HG03457 (cell line): ENCODE measurements at regions not wholly inside any gene's neighbourhood (a gene's known extent, or its start where the extent isn't known, plus 50 kb on each side); places are given as distances from the start of the nearest gene placed in this dataset.

ENCODE experiments used
- ATAC-seq: cut with Tn5 transposase; IDR thresholded peaks from one replicate; pipeline ENCODE4 v1.9.1; 2021; ENCODE audit warnings: moderate number of reproducible peaks; ENCODE audit not compliant: unreplicated experiment

- ATAC-seq, result no peak
Measured at GRCh38 chr6:163634211-163635171, 220.0 kb downstream of the QKI start.

DNA sequence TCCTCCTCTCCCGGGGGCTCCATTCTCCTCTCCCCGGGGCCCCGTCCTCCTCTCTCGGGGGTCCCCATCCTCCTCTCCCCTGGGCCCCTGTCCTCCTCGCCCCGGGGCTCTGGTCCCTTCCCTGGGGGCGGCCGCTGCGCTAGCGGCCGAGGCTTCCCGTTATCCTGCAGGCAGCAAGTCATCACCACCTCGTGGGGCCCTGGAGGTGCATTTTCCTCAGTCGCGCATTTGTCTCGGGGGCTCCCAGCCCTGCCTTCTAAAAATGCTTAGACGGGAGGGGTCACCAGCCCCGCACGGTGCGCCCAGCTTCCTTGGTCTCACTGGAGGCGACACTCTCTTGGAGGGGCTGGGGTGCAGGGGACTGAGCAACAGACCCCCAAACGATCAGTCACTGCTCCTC lies 216.5 kb downstream of the QKI start:
- no peak for ATAC-seq

- no peak for ATAC-seq
Measured at GRCh38 chr6:163630572-163630971, 216.1 kb downstream of the QKI start.

- no peak for ATAC-seq
Measured at GRCh38 chr6:163630096-163630495, 215.6 kb downstream of the QKI start.
